ENCODE measurements at regions not wholly inside any gene's neighbourhood (a gene's known extent, or its start where the extent isn't known, plus 50 kb on each side); places are given as distances from the start of the nearest gene placed in this dataset.

DNA sequence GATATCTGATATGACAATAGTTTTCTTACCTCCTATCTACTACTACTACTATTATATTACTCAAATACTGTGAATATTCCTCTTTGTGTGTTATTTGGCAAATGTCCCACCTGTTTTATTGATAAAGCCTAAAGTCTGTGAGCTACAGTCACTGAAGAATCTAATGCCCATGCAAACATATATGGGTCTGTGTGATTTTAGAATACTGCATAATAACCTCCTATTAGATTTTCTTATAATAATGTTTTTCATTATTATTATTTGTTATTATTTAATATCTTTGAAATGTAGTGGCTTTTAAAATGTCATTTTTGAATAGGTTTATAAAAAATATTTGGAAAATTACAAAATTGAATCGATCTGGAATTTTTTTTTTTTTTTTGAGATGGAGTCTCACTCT is 1330.8 kb upstream of the MIR17HG start:
- H3K36me3 ChIP-seq (ENCODE audit: control insufficient read depth in 4 of 4, insufficient read depth in 3 of 4, low read depth in 1 of 4, low read length in 3 of 4): no peaks in the 10 kb centered on the region
- H3K27ac ChIP-seq (ENCODE audit: low read depth in 1 of 2, low read length in 2 of 2): no peak overlapping the region
- no peaks in the 10 kb centered on the region for H3K4me1 ChIP-seq (ENCODE audit: control insufficient read depth in 4 of 4, insufficient read depth in 4 of 4, low read length in 3 of 4)

DNA sequence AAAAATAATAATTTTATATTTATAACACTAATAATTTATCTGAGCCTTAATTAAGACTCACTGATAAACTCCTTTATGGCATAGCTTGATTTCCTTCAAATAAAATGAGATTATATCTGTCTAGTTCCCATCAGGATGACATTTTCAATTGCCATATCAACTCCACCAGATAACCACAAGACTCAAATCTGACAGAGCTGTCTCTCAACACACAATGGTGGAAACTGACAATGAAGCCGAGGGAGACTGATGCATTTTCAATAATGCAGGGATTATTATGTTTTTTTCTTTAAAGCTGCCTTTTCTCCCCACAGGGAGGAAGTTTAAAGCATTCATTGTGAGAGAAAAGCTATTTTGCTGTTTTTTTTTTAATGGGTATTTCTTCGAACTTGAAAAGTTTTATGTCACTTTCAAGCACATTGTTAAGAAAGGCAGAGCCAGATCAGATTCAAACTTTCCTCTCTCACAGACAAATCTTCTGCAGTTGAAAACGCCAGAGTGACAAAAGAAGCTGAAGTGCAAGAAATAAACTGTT is 1326.9 kb upstream of the MIR17HG start:
- H3K9me3 ChIP-seq (ENCODE audit: control insufficient read depth in 4 of 4, low read length in 3 of 4): no peaks in the 10 kb centered on the region
- WGBS: 63% methylated on average over 3 of the region's 3 CpGs
- H3K4me1 ChIP-seq (ENCODE audit: control insufficient read depth in 4 of 4, insufficient read depth in 4 of 4, low read length in 3 of 4): no peaks in the 10 kb centered on the region

More for the DNA sequence above, 1330.8 kb upstream of the MIR17HG start:
- no peak for DNase-seq (ENCODE audit: low spot score)
- TF ChIP-seq RXRA (IDR thresholded peaks at IDR 0.05) (no peak), YY1 (IDR thresholded peaks at IDR 0.05) (no peak)
- TF ChIP-seq, protein P1, sequence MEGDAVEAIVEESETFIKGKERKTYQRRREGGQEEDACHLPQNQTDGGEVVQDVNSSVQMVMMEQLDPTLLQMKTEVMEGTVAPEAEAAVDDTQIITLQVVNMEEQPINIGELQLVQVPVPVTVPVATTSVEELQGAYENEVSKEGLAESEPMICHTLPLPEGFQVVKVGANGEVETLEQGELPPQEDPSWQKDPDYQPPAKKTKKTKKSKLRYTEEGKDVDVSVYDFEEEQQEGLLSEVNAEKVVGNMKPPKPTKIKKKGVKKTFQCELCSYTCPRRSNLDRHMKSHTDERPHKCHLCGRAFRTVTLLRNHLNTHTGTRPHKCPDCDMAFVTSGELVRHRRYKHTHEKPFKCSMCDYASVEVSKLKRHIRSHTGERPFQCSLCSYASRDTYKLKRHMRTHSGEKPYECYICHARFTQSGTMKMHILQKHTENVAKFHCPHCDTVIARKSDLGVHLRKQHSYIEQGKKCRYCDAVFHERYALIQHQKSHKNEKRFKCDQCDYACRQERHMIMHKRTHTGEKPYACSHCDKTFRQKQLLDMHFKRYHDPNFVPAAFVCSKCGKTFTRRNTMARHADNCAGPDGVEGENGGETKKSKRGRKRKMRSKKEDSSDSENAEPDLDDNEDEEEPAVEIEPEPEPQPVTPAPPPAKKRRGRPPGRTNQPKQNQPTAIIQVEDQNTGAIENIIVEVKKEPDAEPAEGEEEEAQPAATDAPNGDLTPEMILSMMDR (IDR thresholded peaks at IDR 0.05; ENCODE audit: low read depth, low read length, missing input control): no peak
- TF ChIP-seq, protein P2, sequence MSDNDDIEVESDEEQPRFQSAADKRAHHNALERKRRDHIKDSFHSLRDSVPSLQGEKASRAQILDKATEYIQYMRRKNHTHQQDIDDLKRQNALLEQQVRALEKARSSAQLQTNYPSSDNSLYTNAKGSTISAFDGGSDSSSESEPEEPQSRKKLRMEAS (IDR thresholded peaks at IDR 0.05): no peak
- no peaks in the 10 kb centered on the region for H3K27me3 ChIP-seq (ENCODE audit: control insufficient read depth in 4 of 4, insufficient read depth in 4 of 4, low read length in 3 of 4)
- WGBS: 91% methylated on average over 1 of the region's 1 CpG
- H3K9ac ChIP-seq (ENCODE audit: low read depth in 1 of 2, low read length in 2 of 2): no peak overlapping the region
- no peaks in the 10 kb centered on the region for H3K9me3 ChIP-seq (ENCODE audit: control insufficient read depth in 4 of 4, low read length in 3 of 4)
- H3K4me3 ChIP-seq (ENCODE audit: low read depth in 1 of 3, low read length in 3 of 3): no peak overlapping the region

More for the DNA sequence above, 1326.9 kb upstream of the MIR17HG start:
- TF ChIP-seq, protein P3, sequence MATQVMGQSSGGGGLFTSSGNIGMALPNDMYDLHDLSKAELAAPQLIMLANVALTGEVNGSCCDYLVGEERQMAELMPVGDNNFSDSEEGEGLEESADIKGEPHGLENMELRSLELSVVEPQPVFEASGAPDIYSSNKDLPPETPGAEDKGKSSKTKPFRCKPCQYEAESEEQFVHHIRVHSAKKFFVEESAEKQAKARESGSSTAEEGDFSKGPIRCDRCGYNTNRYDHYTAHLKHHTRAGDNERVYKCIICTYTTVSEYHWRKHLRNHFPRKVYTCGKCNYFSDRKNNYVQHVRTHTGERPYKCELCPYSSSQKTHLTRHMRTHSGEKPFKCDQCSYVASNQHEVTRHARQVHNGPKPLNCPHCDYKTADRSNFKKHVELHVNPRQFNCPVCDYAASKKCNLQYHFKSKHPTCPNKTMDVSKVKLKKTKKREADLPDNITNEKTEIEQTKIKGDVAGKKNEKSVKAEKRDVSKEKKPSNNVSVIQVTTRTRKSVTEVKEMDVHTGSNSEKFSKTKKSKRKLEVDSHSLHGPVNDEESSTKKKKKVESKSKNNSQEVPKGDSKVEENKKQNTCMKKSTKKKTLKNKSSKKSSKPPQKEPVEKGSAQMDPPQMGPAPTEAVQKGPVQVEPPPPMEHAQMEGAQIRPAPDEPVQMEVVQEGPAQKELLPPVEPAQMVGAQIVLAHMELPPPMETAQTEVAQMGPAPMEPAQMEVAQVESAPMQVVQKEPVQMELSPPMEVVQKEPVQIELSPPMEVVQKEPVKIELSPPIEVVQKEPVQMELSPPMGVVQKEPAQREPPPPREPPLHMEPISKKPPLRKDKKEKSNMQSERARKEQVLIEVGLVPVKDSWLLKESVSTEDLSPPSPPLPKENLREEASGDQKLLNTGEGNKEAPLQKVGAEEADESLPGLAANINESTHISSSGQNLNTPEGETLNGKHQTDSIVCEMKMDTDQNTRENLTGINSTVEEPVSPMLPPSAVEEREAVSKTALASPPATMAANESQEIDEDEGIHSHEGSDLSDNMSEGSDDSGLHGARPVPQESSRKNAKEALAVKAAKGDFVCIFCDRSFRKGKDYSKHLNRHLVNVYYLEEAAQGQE (IDR thresholded peaks at IDR 0.05): no peak
- TF ChIP-seq, protein P1 (IDR thresholded peaks at IDR 0.05; ENCODE audit: low read depth, low read length, missing input control): no peak
- TF ChIP-seq FOXA1 (IDR thresholded peaks at IDR 0.05) (no peak), SP1 (IDR thresholded peaks at IDR 0.05) (no peak), HNF4G (IDR thresholded peaks at IDR 0.05) (no peak), NR2F2 (IDR thresholded peaks at IDR 0.05) (no peak), FOXA2 (IDR thresholded peaks at IDR 0.05) (no peak), EGR1 (IDR thresholded peaks at IDR 0.05; ENCODE audit: low read depth in 2 of 2) (no peak), RXRA (IDR thresholded peaks at IDR 0.05) (no peak), HNF4A (conservative IDR thresholded peaks at IDR 0.05) (no peak), GABPA (IDR thresholded peaks at IDR 0.05 in 1 of 2, conservative IDR thresholded peaks at IDR 0.05 in 1 of 2) (no peak)
- TF ChIP-seq, protein P4, sequence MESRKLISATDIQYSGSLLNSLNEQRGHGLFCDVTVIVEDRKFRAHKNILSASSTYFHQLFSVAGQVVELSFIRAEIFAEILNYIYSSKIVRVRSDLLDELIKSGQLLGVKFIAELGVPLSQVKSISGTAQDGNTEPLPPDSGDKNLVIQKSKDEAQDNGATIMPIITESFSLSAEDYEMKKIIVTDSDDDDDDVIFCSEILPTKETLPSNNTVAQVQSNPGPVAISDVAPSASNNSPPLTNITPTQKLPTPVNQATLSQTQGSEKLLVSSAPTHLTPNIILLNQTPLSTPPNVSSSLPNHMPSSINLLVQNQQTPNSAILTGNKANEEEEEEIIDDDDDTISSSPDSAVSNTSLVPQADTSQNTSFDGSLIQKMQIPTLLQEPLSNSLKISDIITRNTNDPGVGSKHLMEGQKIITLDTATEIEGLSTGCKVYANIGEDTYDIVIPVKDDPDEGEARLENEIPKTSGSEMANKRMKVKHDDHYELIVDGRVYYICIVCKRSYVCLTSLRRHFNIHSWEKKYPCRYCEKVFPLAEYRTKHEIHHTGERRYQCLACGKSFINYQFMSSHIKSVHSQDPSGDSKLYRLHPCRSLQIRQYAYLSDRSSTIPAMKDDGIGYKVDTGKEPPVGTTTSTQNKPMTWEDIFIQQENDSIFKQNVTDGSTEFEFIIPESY (IDR thresholded peaks at IDR 0.05): no peak
- TF ChIP-seq, protein P2 (IDR thresholded peaks at IDR 0.05): no peak
- TF ChIP-seq, protein P5, sequence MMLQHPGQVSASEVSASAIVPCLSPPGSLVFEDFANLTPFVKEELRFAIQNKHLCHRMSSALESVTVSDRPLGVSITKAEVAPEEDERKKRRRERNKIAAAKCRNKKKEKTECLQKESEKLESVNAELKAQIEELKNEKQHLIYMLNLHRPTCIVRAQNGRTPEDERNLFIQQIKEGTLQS (IDR thresholded peaks at IDR 0.05): no peak
- no peak overlapping the region for H3K27ac ChIP-seq (ENCODE audit: low read depth in 1 of 2, low read length in 2 of 2)
- DNase-seq (ENCODE audit: low spot score): no peak
- H3K36me3 ChIP-seq (ENCODE audit: control insufficient read depth in 4 of 4, insufficient read depth in 3 of 4, low read depth in 1 of 4, low read length in 3 of 4): no peaks in the 10 kb centered on the region
- H3K4me3 ChIP-seq (ENCODE audit: low read depth in 1 of 3, low read length in 3 of 3): no peak overlapping the region
- no peaks in the 10 kb centered on the region for H3K27me3 ChIP-seq (ENCODE audit: control insufficient read depth in 4 of 4, insufficient read depth in 4 of 4, low read length in 3 of 4)
- no peak overlapping the region for H3K9ac ChIP-seq (ENCODE audit: low read depth in 1 of 2, low read length in 2 of 2)

Measured in liver (tissue), 8 donors.